ENCODE measurements at regions not wholly inside any gene's neighbourhood (a gene's known extent, or its start where the extent isn't known, plus 50 kb on each side); places are given as distances from the start of the nearest gene placed in this dataset.
A peak's percentile ranks its signal among the peaks of the same experiment; 100 is the strongest.
"Not testable (repeated sequence)": the region's sequence is repeated elsewhere in the genome, so short reads cannot be mapped to it uniquely, and the experiment has no call there.

DNA sequence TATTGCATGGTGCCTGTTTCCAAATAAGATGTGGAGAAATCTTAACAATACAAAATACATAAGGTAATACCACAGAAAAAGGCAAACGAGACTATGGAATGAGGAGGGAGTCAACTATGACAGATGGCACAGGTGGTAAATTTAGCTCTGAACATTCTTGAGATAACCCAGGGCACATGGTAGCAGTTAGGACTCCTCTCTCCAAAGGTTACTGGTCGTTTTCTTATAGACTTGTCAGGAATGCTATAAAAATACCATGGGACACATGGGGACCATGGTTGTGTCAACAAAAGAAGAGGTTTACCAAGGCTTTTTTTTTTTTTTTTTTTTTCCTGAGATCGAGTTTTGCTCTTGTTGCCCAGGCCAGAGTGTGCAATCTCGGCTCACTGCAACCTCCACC lies 209.4 kb upstream of the RFX3 start:
- H3K9me3 ChIP-seq (ENCODE audit: insufficient read depth, low read depth, low read length): no peaks in the 10 kb centered on the region
- H2AFZ ChIP-seq (ENCODE audit: low read length): no peak overlapping the region
- no peak overlapping the region for H3K4me2 ChIP-seq (ENCODE audit: low read depth, low read length, poor library complexity, severe bottlenecking)
- H3K4me3 ChIP-seq (ENCODE audit: low read length, poor library complexity, severe bottlenecking): no peak overlapping the region
- H3K9ac ChIP-seq (ENCODE audit: low read depth, low read length, poor library complexity, severe bottlenecking): no peak overlapping the region
- H3K79me2 ChIP-seq (ENCODE audit: insufficient read depth, low read length): no peaks in the 10 kb centered on the region
- no peaks in the 10 kb centered on the region for H3K9me2 ChIP-seq (replicated peaks; ENCODE audit: low read depth, low read length)
- H3K27me3 ChIP-seq (ENCODE audit: insufficient read depth, low read length, poor library complexity, severe bottlenecking): no peaks in the 10 kb centered on the region
- no peaks in the 10 kb centered on the region for H4K20me1 ChIP-seq (ENCODE audit: insufficient read depth, low read length, poor library complexity, severe bottlenecking)
- H3K36me3 ChIP-seq (ENCODE audit: insufficient read depth, low read length): no peaks in the 10 kb centered on the region
- H3F3A ChIP-seq (ENCODE audit: low read depth): no peaks in the 10 kb centered on the region
- TF ChIP-seq, protein P1, sequence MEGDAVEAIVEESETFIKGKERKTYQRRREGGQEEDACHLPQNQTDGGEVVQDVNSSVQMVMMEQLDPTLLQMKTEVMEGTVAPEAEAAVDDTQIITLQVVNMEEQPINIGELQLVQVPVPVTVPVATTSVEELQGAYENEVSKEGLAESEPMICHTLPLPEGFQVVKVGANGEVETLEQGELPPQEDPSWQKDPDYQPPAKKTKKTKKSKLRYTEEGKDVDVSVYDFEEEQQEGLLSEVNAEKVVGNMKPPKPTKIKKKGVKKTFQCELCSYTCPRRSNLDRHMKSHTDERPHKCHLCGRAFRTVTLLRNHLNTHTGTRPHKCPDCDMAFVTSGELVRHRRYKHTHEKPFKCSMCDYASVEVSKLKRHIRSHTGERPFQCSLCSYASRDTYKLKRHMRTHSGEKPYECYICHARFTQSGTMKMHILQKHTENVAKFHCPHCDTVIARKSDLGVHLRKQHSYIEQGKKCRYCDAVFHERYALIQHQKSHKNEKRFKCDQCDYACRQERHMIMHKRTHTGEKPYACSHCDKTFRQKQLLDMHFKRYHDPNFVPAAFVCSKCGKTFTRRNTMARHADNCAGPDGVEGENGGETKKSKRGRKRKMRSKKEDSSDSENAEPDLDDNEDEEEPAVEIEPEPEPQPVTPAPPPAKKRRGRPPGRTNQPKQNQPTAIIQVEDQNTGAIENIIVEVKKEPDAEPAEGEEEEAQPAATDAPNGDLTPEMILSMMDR (conservative IDR thresholded peaks at IDR 0.05; ENCODE audit: low read length): no peak
- no peak for TF ChIP-seq EZH2phosphoT487 (IDR thresholded peaks at IDR 0.05; ENCODE audit: borderline replicate concordance)
- peaks cover 10% of the 10 kb centered on the region for H3K4me1 ChIP-seq (ENCODE audit: insufficient read depth, low read length, poor library complexity, severe bottlenecking)

DNA sequence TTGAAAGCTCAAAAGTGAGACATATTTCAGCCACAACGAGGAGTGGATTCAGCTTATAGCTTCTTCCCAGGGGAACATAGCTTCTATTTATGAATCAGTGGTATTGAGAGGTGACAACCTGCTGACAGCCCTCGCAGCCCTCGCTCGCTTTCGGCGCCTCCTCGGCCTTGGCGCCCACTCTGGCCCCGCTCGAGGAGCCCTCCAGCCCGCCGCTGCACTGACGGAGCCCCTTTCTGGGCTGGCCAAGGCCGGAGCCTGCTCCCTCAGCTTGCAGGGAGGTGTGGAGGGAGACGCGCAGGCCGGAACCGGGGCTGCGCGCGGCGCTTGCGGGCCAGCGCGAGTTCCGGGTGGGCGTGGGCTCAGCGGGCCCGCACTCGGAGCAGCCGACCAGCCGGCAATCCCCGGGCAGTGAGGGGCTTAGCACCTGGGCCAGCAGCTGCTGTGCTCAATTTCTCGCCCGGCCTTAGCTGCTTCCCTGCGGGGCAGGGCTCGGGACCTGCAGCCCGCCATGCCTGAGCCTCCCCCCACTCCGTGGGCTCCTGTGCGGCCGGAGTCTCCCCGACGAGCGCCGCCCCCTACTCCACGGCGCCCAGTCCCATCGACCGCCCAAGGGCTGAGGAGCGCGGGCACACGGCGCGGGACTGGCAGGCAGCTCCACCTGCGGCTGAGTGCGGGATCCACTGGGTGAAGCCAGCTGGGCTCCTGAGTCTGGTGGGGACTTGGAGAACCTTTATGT lies 207.9 kb upstream of the RFX3 start:
- H3K9me3 ChIP-seq (ENCODE audit: insufficient read depth, low read depth, low read length); H2AFZ ChIP-seq (ENCODE audit: low read length); H3K4me2 ChIP-seq (ENCODE audit: low read depth, low read length, poor library complexity, severe bottlenecking): not testable (repeated sequence)

DNA sequence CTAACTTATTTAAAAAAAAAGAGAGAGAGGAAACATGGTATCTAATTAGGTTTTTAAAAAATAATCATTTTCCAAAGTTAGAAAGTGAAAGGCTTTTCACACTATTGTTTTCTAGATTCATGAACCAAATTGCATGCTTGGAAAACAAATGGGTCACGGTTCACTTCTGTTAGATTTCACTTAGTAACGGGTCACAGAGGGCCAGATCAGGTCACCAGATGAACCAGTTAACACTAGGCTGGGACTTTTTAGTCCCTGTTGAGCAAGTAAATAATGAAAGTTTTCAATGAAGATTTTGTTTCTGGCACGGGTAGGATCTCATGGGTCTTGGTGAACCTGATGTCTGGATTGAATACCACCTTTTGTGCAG lies 207.2 kb upstream of the RFX3 start:
- H3K36me3 ChIP-seq (ENCODE audit: insufficient read depth, low read length): no peaks in the 10 kb centered on the region
- no peak overlapping the region for H2AFZ ChIP-seq (ENCODE audit: low read length)
- H3K9ac ChIP-seq (ENCODE audit: low read depth, low read length, poor library complexity, severe bottlenecking): peak overlapping the region; percentile 20
- H3K4me2 ChIP-seq (ENCODE audit: low read depth, low read length, poor library complexity, severe bottlenecking): no peak overlapping the region
- peaks cover 10% of the 10 kb centered on the region for H3K4me1 ChIP-seq (ENCODE audit: insufficient read depth, low read length, poor library complexity, severe bottlenecking)
- H3K9me3 ChIP-seq (ENCODE audit: insufficient read depth, low read depth, low read length): no peaks in the 10 kb centered on the region
- TF ChIP-seq EZH2phosphoT487 (IDR thresholded peaks at IDR 0.05; ENCODE audit: borderline replicate concordance): no peak
- TF ChIP-seq, protein P1 (conservative IDR thresholded peaks at IDR 0.05; ENCODE audit: low read length): no peak
- H3K27me3 ChIP-seq (ENCODE audit: insufficient read depth, low read length, poor library complexity, severe bottlenecking): no peaks in the 10 kb centered on the region
- no peaks in the 10 kb centered on the region for H3F3A ChIP-seq (ENCODE audit: low read depth)
- H3K9me2 ChIP-seq (replicated peaks; ENCODE audit: low read depth, low read length): no peaks in the 10 kb centered on the region
- H3K79me2 ChIP-seq (ENCODE audit: insufficient read depth, low read length): no peaks in the 10 kb centered on the region
- H4K20me1 ChIP-seq (ENCODE audit: insufficient read depth, low read length, poor library complexity, severe bottlenecking): no peaks in the 10 kb centered on the region
- H3K4me3 ChIP-seq (ENCODE audit: low read length, poor library complexity, severe bottlenecking): no peak overlapping the region

More for the DNA sequence above, 207.9 kb upstream of the RFX3 start:
- not testable (repeated sequence) for H4K20me1 ChIP-seq (ENCODE audit: insufficient read depth, low read length, poor library complexity, severe bottlenecking); H3K27me3 ChIP-seq (ENCODE audit: insufficient read depth, low read length, poor library complexity, severe bottlenecking); H3K36me3 ChIP-seq (ENCODE audit: insufficient read depth, low read length); H3K4me3 ChIP-seq (ENCODE audit: low read length, poor library complexity, severe bottlenecking); H3K9me2 ChIP-seq (replicated peaks; ENCODE audit: low read depth, low read length); H3K79me2 ChIP-seq (ENCODE audit: insufficient read depth, low read length); H3K4me1 ChIP-seq (ENCODE audit: insufficient read depth, low read length, poor library complexity, severe bottlenecking); H3F3A ChIP-seq (ENCODE audit: low read depth)
- H3K9ac ChIP-seq (ENCODE audit: low read depth, low read length, poor library complexity, severe bottlenecking): peak overlapping the region; percentile 20

Data from Loucy (cell line).